Fibroblast of skin of back (primary cell): ENCODE measurements at regions not wholly inside any gene's neighbourhood (a gene's known extent, or its start where the extent isn't known, plus 50 kb on each side); places are given as distances from the start of the nearest gene placed in this dataset.

Experiments used
- DNase-seq: peaks from one replicate; pipeline ENCODE4 v3.0.0-alpha.2; 2013

DNA sequence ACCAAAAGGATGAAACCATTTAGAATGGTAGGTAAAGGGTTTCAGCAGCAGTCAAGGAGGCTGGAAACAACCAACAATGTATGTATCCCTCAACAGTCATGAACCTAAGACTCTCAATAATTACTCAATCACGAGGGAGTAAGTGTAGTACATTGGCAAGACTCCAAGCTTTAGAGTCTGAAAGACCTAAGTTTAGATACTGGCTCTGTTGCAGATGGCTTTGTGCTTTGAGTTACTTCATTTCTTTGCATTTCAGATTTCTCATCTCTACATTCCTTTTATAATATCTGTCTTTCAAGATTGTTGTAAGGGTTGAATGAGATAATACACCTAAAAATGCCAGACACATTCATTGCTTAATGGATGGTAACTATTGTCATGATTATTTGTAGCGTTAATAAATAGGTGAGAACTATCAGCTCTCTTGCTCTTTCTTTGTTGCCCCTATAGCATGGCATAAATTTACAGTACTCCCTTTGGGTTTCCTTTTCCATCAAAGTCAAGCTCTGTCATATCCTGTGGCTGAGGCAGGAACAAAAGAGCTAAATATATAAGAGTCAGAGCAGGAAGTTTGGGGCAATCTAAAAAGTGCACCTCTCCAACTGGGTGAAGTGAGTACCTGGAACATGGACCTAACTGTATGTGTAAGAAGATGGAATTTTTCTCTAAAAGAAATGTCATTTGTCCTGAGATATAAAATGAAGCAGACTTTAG is 228.2 kb upstream of the ZC3H12C start:
- no peak for DNase-seq

DNA sequence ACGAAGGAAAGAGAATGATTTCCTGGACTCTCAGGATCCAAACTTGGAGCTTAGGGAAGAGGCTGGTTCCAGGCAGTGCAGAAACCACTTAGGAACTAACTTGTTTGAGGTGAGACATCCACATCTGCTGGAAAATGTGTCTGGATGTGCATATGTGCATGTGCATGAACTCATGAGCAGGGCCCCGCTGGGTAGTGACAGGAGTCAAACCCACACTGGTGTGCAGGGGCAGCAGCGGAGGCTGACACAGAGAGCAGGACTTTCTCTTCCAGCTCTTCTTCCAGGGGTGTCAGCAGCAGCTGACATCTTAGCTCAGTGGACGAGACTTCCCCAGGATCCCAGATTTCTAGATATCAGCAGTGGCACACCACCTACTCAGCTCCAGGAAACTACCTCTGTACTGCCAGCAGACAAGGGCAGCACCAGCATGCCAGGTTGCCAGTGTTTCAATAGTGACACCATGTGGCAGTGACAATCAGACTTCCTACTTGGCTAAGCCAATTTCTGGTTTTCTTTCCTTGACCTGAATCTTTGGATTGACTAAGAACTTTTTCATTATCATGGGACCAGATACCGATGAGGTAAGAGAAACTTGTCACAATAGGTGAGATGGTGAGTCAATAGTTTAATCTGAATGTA is 227.5 kb upstream of the ZC3H12C start:
- DNase-seq = peak; percentile 17

DNA sequence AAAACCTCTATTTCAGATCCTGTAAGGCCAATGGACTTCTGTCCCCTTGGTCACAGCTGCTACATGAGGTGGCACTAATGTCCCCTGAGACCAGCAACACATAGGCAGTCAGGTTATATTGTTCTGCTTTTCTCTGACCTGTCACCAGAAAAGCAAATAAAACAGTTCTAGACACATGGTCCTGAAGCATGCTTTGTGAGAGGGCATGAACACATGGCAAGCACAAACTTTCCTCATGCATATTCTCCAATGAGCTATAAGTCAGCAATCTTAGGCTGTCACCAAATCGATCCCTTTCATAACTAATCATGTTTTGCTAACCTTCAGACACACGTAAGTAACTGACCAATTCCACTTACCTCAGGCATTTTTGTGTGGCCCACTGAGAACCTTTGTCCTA is 225.4 kb upstream of the ZC3H12C start:
- no peak for DNase-seq

GRCh38 chr11:109869536-109869935 is 223.7 kb upstream of the ZC3H12C start:
- no peak for DNase-seq

- DNase-seq = no peak
Measured at GRCh38 chr11:109870297-109870696, 222.9 kb upstream of the ZC3H12C start.

DNA sequence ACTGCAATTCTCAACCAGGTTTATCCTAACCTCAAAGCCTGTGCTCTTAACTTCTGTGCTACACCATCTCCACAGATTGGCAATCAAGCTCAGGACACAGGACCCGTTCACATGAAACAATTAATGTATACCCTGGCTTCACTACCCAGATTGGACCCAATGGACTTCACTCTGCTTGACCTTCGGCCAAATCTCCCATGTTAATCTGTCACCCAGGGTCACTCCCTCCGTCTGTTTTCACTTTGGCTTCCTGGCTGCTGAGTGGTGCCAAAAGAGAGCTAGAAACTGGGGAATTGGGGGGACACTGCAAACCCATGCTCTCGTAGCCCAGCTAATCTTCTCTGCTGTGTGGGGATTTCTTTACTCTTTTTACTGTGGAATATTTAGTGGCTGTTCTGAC is 216.1 kb upstream of the ZC3H12C start:
- no peak for DNase-seq

DNA sequence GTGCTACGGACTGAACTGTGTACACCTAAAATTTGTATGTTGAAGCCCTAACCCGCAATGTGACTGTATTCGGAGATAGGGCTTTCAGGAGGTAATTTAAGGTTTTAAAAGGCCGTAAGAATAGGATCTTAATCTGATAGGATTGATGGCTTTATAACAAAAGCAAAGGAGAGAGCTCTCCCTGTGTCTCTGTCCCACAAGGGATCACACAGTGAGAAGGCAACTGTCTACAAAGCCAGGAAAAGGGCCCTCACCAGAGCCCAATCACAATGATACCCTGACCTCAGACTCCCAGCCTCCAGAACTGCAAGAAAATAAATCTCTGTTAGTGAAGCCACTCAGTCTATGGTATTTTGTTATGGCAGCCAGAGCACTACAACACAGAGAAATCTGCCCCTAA is 208.7 kb upstream of the ZC3H12C start:
- no peak for DNase-seq

GRCh38 chr11:109885006-109885405 is 208.2 kb upstream of the ZC3H12C start:
- DNase-seq = no peak

DNA sequence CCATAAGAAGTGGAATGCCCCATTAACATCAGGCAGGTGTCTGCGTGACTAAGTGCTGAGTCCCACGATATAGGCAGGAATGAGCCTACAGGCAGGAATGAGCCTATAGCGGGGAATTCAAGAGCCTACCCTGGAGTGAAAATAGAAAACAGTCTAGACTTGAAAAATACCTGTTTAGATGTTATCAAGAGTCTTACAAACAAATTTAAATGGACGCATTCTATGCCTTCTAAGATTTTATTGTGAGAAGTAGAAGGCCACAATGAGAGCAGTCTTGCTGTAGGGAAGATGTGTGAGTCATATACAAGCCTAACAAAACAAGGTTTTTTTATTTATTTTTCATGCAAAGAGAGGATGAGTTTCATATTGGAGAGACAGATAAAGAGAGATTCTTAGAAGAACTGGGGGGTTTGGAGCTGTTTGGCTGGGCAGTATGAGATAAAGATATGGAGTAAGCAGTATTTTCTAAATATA is 200.8 kb upstream of the ZC3H12C start:
- DNase-seq = peak; percentile 2

- DNase-seq = no peak
Measured at GRCh38 chr11:109894242-109894641, 198.9 kb upstream of the ZC3H12C start.

DNA sequence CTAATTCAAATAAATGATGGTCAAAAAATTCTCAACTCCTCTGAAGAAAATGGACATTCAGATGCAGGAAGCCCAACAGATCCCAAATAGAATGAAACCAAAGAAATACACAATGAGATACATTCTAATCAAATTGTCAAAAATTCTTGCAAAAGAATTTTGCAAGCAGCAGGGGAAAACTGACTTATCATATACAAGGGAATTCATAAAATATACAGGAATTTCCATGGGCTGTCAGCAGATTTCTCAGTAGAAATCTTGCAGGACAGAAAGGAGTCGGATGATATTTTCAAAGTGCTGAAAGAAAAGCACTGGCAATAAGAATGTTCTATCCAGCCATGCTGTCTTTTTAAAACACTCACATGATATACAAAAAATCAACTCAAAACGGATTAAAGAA is 194.6 kb upstream of the ZC3H12C start:
- no peak for DNase-seq

- peak; percentile 8 for DNase-seq
Measured at GRCh38 chr11:109902764-109903433, 190.3 kb upstream of the ZC3H12C start.

DNA sequence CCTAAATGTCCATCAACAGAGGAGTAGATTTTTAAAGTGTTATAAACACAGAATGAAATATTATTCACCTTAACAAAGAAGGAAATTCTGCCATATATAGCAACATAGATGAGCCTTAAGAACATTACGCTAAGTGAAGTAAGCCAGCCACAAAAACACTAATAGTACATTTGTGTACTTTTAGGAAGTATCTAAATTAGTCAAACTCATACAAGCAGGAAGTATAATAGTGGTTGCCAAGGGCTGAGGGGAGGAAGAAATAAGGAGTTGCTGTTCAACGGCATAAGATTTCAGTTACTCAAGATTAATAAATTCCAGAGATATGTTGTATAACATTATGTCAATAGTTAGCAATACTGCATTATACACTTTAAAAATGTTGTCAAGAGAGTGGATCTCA is 181.7 kb upstream of the ZC3H12C start:
- DNase-seq = no peak

GRCh38 chr11:109914038-109914437 is 179.2 kb upstream of the ZC3H12C start:
- DNase-seq = no peak

DNA sequence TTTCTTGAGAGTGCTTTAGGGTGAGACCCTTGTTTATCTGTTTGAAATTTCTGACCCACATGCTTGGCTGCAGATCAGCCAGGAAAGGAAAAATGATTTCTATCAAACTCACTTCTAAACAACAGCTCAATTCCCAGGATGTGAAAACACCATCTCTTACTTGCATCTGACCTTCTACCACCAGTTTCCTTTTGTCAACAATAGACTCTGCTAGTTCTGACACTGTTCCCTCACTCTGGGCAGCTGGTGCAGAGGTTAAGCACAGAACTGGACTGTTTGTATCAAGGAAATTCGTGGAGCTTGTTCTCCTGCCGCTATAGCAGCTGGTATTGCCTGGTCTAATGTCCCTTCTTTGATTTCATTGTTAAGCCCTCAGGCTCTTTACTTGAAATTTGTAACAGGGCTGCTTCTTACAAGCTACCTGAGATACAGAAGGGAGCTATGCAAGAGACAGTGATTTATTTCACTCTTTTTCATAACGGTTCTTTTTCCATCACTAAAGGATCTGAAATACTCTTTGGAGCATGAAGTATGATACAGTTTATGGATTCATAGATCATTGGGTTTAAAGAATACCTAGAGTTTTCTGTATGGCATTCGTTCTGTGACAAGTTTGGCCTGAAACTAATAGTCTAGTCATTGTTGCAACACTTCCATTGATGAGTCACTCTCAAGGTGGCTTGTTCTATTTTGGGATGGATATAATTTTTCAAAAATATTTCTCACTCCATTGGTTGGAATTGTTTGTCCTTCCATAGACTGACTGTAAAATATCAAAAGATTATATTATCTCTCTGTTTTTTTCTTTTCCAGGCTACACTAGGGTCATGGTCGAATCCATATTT is 178.2 kb upstream of the ZC3H12C start:
- peak; percentile 30 for DNase-seq

DNA sequence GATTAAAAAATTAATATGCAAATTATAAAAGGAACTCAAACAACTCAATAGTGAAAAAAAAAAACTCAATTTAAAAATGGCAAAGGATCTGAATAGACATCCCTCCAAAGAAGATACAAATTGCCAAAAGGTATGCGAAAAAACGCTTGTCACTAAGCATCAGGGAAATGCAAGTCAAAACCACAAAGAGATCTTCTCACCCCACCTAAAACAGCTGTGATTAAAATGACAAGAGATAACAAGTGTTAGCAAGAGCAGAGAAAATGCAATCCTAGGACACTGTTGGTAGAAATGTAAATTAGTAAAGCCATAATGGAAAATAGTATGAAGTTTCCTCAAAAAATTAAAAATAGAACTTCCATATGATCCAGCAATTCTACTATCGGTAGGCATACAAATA is 166.3 kb upstream of the ZC3H12C start:
- DNase-seq = no peak

GRCh38 chr11:109929308-109929707 is 163.9 kb upstream of the ZC3H12C start:
- DNase-seq = no peak

- DNase-seq = peak; percentile 11
Measured at GRCh38 chr11:109933126-109933525, 160.1 kb upstream of the ZC3H12C start.

DNA sequence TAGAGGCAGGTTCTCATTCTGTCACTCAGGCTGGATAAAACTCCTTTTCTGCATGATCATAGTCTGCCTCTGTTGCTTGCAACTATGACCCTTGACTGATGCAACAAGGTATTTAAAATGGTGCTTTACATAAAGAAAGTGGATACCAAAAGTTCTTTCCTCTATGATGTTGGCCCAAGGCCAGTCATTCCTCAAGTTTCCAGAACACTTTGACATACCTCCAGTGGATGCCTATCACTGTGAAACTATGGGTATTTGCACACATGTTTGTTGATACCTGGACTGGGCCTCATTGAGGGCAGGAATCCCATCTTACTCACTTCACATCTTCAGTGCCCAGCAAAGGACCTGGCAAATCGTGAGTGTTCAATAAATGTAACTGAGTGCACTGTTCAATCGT is 159.0 kb upstream of the ZC3H12C start:
- no peak for DNase-seq

- DNase-seq = no peak
Measured at GRCh38 chr11:109936661-109937180, 156.5 kb upstream of the ZC3H12C start.

GRCh38 chr11:109937968-109938367 is 155.2 kb upstream of the ZC3H12C start:
- no peak for DNase-seq

DNA sequence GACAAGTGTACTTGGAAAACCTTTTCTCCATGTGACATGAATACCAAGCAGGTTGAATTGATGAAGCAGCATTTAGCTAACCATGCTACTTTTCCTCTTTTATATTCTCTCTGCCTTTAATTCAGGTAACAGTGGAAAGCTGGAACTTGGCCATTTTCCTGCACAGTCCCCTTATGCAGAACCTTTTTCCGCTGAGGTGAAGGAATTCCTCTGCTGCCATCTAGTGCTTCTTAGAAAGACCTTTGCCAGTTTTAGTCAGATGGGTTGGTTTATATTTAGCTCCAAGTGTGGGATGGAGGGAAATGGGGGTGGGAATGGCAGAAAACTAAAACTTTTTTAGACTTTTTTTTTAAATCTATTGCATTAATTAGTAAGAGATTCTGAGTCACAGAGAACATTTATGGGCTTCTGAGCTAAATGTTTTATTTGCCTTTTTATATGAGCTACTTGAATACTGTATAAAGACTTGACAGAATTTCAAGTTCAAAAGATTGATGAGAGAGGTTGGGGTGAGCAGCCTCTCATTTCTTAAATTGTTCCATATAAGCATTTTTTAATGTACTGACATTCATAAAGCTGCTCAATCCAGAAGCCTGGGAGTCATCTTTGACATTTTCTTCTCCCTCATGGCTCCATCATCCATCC is 153.9 kb upstream of the ZC3H12C start:
- DNase-seq = peak; percentile 73
